ENCODE measurements at regions not wholly inside any gene's neighbourhood (a gene's known extent, or its start where the extent isn't known, plus 50 kb on each side); places are given as distances from the start of the nearest gene placed in this dataset.

GRCh38 chr12:69007101-69007854, 74.3 kb upstream of the CPM start:
- TF ChIP-seq CTCF (IDR thresholded peaks at IDR 0.05; ENCODE audit: insufficient read depth, low read length) (no peak), POLR2AphosphoS5 (IDR thresholded peaks at IDR 0.05; ENCODE audit: low read depth) (no peak), GABPA (IDR thresholded peaks at IDR 0.05; ENCODE audit: low read depth) (no peak), REST (IDR thresholded peaks at IDR 0.05; ENCODE audit: insufficient replicate concordance, low read depth) (no peak)
